ENCODE measurements at regions not wholly inside any gene's neighbourhood (a gene's known extent, or its start where the extent isn't known, plus 50 kb on each side); places are given as distances from the start of the nearest gene placed in this dataset.
"Not testable (repeated sequence)": the region's sequence is repeated elsewhere in the genome, so short reads cannot be mapped to it uniquely, and the experiment has no call there.

DNA sequence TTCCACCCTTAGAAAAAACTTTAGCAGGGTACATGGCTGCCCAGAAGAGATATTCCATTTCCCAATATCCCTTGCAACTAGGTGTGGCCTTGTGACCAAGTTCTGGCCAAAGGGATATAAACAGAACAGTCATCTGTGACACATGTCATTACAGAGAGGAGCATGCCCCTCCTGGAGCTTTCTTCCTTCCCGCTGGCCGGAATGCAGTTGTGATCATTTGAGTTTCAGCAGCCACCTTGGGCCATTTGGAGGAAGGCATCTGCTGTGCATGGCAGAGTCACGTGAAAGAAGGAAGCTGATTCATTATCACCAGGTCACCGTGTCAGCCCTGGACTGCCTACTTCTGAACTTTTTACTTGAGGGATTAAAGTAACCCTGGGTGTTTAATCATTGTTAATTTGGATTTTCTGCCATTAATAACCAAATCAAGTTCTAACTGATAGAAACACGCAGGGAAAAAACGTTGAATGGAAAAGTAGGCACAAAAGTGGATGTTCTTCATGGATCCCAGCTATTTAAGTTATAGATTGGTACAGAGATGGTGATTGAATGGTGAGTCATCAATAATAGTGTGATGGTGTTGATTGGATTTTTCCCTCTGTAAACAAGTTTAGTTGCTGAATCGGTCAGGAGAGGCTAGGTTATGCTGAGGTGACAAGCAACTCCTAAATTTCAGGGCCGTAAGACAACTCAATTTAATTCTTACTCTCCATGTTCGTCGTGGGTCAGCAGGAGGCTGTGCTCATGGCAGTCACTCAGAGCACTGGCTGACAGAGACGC, 80.7 kb upstream of the CCDC167 start:
- no peak for DNase-seq (ENCODE audit: low read depth, low spot score)
- peak overlapping the region; percentile 35 for H3K27ac ChIP-seq

DNA sequence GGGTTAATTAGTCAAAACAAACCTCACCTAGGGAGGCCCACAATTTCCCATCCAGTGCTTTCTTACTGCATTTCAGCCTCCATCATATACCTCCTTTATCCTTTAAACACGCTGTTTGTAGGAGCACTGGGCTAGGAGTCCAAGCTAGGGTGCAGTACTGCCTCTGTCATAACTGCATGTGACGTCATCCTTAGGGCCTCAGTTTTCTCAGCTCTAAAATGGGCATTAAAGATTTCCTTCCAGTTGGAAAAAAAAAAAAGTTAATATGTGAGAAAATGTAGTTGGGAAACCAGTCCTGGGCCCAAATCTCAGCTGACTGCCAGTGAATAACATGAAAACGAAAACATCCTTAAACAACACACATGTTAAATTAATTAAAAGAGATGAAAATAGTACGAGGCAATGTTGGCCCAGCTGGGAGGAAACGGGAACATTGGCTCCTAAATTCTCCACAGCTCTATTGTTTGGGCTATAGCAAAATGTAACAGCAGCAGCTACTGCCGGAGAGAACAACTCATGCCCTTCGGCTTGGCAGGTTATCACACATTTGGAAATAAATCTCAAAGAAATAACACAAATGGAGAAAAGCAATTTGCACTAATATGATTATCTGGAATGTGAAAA, 79.9 kb upstream of the CCDC167 start:
- DNase-seq (ENCODE audit: low read depth, low spot score): no peak
- H3K27ac ChIP-seq: peak overlapping the region; percentile 35

DNA sequence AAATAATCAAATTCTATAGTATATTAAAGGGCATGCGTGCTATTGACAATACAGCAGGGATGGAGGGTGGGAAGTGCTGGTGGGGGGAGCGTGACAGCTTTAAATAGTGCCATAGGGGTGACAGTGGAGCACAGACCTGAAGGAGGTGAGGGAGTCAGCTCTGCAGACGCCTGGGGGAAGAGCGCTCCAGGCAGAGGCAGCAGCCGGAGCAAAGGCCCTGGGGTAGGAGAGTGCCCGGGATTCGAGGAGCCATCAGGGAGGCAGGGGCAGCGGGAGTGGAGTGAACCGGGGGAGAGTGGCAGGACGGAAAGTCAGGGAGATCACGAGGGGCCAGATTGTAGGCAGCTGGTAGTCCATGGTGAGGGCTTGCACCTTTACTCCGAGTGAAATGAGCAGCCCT, 78.4 kb upstream of the CCDC167 start:
- H3K27ac ChIP-seq: no peak overlapping the region
- DNase-seq (ENCODE audit: low read depth, low spot score): no peak

DNA sequence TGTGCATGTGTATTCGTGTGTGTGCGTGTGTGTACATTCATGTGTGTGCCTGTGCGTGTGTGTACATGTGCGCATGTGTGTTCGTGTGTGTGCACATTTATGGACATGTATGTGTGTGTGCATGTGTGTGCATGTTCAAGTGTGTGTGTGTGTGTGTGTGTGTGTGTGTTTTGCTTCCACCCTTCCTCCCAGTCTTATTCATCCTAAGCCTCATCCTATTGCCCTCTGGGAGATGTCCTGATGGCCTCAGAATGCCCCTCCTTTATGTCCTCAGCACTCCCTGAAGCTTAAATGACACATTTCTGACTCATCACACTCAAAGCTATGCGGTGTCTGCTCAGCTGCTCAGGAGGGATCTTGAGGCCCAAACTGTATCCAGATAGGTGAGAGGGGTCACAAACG, 76.6 kb upstream of the CCDC167 start:
- peak overlapping the region; percentile 39 for H3K27ac ChIP-seq
- peak; percentile 66 for DNase-seq (ENCODE audit: low read depth, low spot score)

DNA sequence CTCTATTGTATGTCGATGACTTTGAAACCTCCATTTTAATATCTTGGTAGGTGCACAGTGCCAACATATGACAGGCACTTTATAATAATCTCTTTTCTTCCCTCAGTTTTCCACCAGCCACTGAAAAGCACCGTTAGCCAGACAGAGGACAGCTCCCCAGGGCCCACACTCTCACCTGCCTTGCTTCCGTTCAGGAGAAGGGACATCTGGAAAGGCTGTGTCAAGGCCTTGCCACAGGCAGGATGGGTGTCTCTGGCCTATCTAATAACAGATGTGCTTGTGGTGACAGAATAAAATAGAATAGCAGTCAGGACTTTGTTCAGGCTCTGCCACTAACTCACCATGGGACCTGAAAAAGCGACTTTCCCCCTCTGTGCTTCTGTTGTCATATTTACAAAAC, 75.5 kb upstream of the CCDC167 start:
- H3K27ac ChIP-seq: no peak overlapping the region
- no peak for DNase-seq (ENCODE audit: low read depth, low spot score)

DNA sequence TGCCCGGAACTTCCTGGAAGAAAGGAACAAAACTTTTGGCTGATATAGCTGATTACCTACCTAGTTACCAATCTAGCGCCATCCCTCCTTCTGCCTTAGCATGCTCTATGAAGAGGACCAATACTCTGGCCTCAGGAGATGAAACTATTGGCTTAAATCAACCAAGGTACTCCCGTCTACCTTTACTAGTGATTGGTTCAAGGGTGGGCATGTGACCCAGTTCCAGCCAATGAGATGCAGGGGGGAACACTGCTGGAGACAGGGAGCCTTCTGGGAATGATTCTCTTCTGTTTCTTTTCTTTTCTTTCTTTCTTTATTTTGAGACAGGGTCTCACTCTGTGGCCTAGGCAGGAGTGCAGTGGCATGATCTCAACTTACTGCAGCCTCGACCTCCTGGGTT, 72.6 kb upstream of the CCDC167 start:
- DNase-seq (ENCODE audit: low read depth, low spot score): no peak

DNA sequence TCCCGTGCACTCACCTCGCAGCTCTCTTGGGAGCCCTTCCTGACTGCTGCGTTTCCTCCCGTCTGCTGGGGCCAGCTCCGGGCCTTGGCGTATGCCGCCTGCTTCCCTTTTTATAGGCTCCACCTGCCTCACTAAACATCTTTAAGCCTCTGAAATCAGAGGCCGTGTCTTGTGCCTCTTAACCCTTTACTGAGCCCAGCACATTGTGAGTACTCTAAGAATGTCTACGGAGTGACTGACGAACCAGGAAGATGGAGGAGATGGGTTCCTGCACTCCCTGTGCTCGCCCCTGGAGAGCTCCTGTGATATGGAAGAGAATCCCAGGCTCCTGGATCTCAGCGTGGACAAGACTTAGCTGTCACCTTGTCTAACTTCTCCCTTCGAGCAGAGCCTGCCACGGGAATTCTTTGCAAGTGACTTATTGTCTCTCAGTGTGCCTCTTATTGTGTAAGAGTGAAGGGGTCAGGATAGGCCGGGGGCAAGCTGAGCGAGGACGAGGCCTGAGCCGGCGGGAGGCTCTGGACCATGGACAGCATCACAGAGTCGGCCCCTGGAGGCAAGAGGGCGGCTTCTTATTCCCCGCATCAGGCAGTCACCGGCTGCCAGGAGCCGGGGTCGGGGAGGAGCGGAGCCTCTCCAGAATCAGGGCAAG, 70.9 kb upstream of the CCDC167 start:
- no peak for DNase-seq (ENCODE audit: low read depth, low spot score)
- H3K27ac ChIP-seq: no peak overlapping the region

More for the DNA sequence above, 72.6 kb upstream of the CCDC167 start:
- H3K27ac ChIP-seq: no peak overlapping the region

DNA sequence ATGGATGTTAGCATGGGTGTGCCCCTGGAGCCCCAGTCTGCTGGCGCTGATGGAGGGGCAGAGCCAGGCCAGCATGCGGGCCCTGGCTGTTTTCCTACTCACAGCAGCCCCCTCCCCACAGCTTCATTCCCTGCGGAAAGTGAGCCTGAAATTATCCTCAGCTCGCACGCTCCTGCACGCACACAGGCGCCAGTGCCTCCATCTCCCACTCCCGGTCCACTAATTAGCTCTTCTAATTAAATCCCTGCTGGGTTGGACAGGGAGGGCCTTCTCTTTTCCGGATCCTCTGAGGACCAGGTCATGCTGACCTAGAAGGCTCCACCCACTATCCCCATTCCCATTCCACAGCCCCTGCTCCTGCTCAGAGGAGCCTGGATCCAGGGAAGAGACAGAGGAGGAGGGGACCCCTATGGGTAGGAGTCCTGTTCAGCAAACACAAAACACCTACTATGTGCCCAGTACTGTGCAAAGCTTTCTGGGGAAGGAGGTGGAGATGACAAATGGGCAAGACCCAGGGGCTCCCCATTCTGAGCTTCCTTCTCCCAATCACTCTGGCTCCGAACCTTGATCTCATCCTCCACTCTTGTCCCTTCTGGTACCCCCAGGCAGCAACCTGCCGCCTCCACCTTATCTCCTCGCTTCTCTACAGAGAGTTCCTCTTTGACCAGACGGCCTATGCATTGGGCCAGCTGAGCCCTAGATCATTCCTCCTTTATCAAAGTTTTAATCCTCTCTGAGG, 70.2 kb upstream of the CCDC167 start:
- DNase-seq (ENCODE audit: low read depth, low spot score): no peak
- H3K27ac ChIP-seq: no peak overlapping the region

DNA sequence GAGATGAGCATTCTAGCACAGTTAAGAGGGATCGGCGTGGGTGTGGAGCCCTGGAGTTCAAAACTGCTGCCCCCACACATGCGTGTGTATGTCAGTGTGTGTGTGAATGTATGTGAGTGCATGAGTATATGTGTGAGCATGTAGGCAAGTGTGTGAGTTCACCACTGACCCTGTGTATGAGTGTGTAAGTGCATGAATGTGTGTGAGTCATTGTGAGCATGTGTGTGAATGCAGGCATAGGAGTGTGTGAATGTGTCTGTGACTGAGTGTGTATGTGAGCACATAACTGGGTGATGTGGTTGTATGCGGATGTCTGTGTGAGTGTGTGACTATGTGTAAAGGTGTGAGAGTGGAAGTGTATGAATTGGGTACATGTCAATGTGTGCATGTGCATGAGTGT, 69.6 kb upstream of the CCDC167 start:
- H3K27ac ChIP-seq: no peak overlapping the region
- no peak for DNase-seq (ENCODE audit: low read depth, low spot score)

DNA sequence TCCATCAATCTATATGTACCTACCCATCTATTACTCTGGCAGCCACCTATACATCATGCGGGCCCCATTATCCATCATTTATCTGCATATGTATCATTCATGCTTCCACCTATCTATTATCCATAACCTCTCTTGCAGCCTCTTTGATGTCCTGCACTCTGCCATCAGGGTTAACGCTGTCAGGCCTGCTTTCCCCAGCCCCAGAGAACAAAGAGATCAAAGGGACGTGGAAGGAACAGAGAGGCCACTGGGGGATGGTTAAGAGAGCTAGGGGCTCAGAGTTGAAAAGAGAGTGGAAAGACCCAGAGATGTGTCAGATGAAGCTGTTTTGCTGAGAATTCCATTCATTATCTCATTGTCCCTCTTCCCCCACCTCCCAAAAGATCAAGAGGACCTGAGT, 67.3 kb upstream of the CCDC167 start:
- no peak for DNase-seq (ENCODE audit: low read depth, low spot score)
- H3K27ac ChIP-seq: no peak overlapping the region

DNA sequence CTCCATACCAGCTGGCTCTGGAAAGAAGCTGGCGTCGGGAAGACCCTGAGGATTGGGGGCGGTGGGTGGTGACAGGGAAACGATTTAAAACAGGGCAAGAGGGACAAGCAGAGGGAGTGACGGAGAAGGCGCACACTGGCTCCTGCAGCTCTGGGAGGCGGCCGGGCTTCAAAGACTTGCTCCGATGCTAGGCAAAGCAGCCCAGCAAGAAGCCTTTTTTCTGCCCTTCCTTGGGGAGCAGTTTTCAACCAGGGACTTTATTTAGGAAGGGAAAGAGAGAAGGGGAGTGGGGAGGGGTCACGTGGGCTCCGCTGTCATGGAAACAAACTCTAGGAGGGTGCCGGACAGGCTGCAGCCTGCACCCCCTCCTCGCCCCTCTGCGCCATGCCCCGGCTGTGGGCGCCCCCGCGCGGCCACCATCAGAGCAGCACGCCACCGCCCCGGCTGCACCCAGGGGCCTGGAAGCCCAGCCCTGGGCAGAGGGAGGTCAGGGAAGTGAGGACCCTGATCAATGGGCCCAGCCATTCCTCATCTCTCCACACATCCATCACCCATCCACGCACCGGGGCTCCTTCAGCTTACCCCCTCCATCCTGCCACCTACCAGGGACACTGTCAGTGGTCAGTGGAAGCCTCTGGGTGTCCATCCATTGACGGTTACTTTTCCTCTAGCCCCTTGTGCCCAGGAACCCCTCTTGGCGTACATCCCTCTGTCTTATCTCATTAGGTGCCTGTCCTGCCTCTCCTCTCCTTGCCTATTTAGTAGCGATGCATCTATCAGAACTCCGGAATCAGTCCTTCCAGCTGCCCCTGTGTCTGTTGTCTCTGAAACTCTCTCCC, 66.6 kb upstream of the CCDC167 start:
- no peak overlapping the region for H3K27ac ChIP-seq

DNA sequence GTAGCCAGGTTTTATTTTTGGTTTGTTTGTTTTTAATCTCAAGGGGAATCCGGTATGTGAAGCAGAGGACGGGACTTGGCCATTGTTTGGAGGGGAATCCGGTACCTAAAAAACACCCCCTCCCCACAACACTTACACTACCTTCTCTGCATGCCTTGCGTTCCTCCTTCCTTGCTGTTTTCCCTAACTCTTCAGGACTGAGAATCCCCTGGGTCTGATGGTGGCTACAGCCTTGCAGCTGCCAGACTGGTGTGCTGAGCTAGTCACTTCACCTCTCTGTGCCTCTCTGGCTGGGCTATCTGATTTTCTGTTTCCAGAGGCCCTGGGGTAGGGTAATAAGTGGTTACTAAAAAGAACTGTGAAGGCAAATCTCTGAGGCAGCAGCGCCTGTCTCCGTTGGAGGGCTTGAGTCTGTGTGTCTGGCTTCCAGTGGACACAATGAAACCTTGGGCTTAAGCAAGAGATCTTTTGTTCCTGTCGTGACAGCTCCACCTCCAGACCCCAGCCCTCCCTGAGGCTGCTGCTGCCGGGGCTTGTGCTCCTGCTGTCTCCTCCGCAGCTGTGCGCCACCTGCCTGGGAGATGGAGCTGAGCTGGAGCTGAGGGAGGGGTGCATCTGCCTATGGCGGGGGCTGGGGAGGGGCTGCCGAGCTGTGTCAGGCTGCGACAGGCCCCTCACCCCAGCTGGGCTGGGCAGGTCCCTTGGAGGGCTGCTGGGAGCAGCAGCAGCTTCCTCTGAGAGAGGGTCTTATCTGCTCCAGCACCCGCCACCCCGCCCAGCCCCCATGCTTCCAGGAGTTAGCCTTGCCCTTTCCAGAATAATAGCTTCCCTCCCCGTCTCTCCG, 65.8 kb upstream of the CCDC167 start:
- DNase-seq (ENCODE audit: low read depth, low spot score): no peak
- no peak overlapping the region for H3K27ac ChIP-seq

More for the DNA sequence above, 66.6 kb upstream of the CCDC167 start:
- no peak for DNase-seq (ENCODE audit: low read depth, low spot score)

DNA sequence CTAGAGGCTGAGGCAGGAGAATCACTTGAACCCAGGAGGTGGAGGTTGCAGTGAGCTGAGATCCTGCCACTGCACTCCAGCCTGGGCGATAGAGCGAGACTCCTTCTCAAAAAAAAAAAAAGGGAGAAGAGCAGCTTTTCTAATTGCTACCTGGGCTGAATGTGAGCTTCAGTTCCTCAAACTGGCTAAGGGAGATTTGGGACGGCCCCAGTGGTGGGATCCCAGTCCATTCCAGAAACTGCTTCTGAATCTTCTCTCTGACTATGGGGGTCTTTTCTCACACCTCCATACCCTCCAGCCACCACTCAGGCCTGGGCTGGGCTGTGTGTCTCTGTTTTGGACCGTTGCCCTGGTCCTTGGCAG, 63.2 kb upstream of the CCDC167 start:
- not testable (repeated sequence) for H3K27ac ChIP-seq; DNase-seq (ENCODE audit: low read depth, low spot score)

DNA sequence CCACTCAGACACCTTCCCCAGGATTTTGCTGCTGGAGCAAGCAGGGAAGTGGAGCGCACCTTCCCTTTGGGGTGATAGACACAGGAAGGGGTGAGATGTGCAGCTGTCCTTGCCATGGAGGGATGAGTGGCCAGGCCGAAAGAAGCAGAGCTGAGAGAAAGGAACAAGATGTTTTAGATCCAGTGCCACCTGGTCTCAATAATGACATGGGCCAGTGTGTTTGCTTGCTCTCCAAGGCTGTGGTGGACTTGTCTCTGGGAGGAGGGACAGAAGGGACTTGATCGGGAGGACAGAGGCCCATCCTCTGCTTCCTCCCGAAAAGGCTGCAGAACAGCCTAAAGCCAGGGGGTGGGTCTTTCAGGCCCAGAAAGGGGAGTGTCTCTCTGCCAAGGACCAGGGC, 61.7 kb upstream of the CCDC167 start:
- no peak overlapping the region for H3K27ac ChIP-seq
- no peak for DNase-seq (ENCODE audit: low read depth, low spot score)

DNA sequence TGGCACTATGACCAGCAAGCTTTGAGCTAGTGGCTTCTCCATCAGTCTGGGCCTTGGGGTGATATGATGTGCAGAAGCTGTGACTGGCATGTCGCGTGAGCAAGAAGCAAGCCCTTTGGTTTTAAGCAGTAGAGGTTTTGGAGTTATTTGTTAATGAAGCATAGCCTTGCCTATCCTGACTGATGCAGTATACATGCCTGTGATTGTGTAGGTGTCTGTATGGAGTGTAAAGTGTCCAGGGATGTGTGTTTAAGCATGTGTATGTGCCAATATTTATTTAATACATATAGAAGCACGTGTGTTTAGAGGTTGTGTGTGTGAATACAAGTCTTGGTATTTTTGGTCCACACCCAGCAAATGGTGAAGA, 61.0 kb upstream of the CCDC167 start:
- H3K27ac ChIP-seq: no peak overlapping the region

DNA sequence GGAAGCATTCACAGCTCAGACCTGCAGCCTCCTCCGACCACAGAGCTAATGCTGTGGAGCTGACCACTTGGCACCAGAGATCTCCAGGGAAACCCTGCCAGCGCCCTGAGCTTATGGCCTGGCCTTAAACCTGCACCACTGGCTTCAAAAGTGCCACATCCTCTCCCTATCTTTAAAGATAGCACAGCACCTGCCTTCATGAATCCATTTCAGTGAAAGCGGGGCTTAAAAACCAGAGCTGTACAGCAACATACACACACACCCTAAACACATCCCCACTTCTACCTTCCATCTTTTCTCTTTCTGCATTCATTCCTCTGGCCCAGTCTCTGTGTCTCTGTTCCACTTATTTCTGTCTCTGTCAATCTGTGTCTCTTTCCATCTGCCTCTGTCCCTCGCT, 59.8 kb upstream of the CCDC167 start:
- DNase-seq (ENCODE audit: low read depth, low spot score): no peak
- no peak overlapping the region for H3K27ac ChIP-seq

More for the DNA sequence above, 61.0 kb upstream of the CCDC167 start:
- DNase-seq (ENCODE audit: low read depth, low spot score): no peak

DNA sequence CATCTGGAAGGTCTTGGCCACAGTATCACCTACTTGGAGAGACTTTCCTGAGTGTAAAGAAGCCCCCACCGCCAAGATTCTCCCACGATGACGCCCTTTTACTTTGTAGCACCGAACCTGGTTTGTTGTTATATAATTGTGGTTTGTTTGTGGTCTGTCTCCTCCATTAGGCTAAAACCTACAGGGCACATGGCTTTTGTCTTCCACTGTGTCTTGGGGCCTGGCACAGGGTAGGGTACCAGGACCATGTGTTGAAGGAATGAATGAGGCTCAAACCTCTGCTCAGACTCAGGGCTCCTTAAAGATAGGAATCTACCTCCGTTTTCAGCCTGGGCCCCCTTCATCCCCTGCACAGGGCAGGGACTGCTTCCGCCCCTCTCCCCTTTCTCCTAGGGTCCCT, 59.4 kb upstream of the CCDC167 start:
- DNase-seq (ENCODE audit: low read depth, low spot score): no peak
- H3K27ac ChIP-seq: no peak overlapping the region

DNA sequence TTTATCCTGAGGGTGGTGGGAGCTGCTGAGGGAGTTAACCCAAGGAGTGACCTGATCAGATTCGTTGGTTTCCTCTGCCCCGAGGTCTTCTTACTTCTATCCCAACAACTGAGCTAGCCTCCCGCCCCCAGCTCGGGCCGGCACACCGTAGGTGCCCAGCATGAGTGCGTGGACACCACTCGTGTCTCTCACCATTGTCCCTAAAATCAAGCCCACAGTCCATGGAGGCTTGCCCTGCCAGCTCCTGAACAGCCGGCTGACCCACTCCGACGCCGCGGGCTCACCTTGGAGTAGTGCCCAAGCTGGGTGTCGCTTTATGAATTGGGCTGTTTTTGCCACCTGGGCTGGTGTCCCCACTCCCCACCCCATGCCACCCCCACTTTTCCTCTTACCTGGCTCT, 59.0 kb upstream of the CCDC167 start:
- H3K27ac ChIP-seq: no peak overlapping the region
- DNase-seq (ENCODE audit: low read depth, low spot score): no peak

DNA sequence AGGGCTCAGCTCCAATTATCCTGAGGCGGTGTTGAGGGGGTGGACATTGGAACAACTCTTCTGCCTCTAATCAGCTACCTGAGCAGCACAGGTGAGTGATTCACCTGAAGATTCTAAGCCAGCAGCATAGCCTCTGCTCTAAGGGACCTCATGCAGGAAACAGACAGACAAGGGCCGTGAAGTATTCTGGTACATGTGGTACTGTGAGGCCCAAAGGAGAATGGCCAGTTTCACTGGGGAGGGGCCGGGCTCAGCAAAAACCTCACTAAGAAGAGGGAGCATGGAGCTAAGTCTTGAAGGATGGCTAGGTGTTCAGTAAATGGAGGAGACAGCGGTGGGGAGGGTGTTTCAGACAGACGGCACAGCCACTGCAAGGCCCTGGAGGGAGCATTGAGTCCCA, 58.5 kb upstream of the CCDC167 start:
- no peak for DNase-seq (ENCODE audit: low read depth, low spot score)
- H3K27ac ChIP-seq: no peak overlapping the region

All from epithelial cell of prostate (primary cell).